SK-N-SH treated with all-trans-retinoic acid at 6 μM for 48 hours (cell line): ENCODE measurements at regions not wholly inside any gene's neighbourhood (a gene's known extent, or its start where the extent isn't known, plus 50 kb on each side); places are given as distances from the start of the nearest gene placed in this dataset.

ENCODE experiments used
- ARNTL ChIP-seq: fragments of 450-650 bp; formaldehyde crosslinking; IDR thresholded peaks from 2 replicates; pipeline ENCODE4 v1.5.0; 2020; ENCODE audit warnings: low read depth, mild to moderate bottlenecking, moderate library complexity, borderline replicate concordance
- CREB5 ChIP-seq: fragments of 250-450 bp; sonication (Bioruptor Pico); IDR thresholded peaks from 2 replicates; pipeline ENCODE4 v1.5.1; 2020; ENCODE audit warnings: low read depth, mild to moderate bottlenecking, moderate library complexity
- SNAI2 ChIP-seq: fragments of 250-450 bp; sonication (Bioruptor Pico); IDR thresholded peaks from 2 replicates; pipeline ENCODE4 v1.5.0; 2020; ENCODE audit warnings: mild to moderate bottlenecking, moderate library complexity
- ZFP3 ChIP-seq: fragments of 250-450 bp; sonication (Bioruptor Pico); IDR thresholded peaks from 2 replicates; pipeline ENCODE4 v1.5.0; 2020; ENCODE audit warnings: mild to moderate bottlenecking, moderate library complexity
- ZFP30 ChIP-seq: fragments of 450-650 bp; formaldehyde crosslinking; IDR thresholded peaks from 2 replicates; pipeline ENCODE4 v1.5.0; 2022; ENCODE audit warnings: mild to moderate bottlenecking, moderate library complexity

- TF ChIP-seq SNAI2 (CRISPR knock-in tag) = no peak
- TF ChIP-seq ARNTL (CRISPR knock-in tag) = no peak
- no peak for TF ChIP-seq CREB5
- no peak for TF ChIP-seq ZFP30
- no peak for TF ChIP-seq ZFP3
These were observed 54.9 kb upstream of the HS6ST1 start for GRCh38 chr2:128373451-128374000.
